Thyroid gland (tissue), 4 donors: ENCODE measurements at regions not wholly inside any gene's neighbourhood (a gene's known extent, or its start where the extent isn't known, plus 50 kb on each side); places are given as distances from the start of the nearest gene placed in this dataset.

Experiments
- DNase-seq, 2 donors: peaks; one replicate each; pipeline ENCODE4 v3.0.0-alpha.2; 2019
- H3K27ac ChIP-seq, 3 donors: fragments of 200-600 bp; sonication (generic); 1 replicate in 2 of 3; 2 replicates in 1 of 3; pipeline ENCODE4 v1.5.1; 2016 to 2019; ENCODE audit warnings: mild to moderate bottlenecking in 1 of 3, moderate library complexity in 1 of 3
- H3K27me3 ChIP-seq: fragments of 200-600 bp; sonication (generic); one replicate; pipeline ENCODE4 v1.5.1; 2019
- H3K36me3 ChIP-seq, 2 donors: fragments of 200-600 bp; sonication (generic); one replicate each; pipeline ENCODE4 v1.5.1; 2016 to 2019
- H3K4me1 ChIP-seq, 2 donors: fragments of 200-600 bp; sonication (generic); one replicate each; pipeline ENCODE4 v1.5.1; 2017 to 2019
- H3K4me3 ChIP-seq, 3 donors: fragments of 200-600 bp; sonication (generic); replicated peaks in 1 of 3; 1 replicate in 2 of 3; 2 replicates in 1 of 3; pipeline ENCODE4 v1.5.1; 2016; ENCODE audit warnings: mild to moderate bottlenecking in 1 of 3
- H3K9me3 ChIP-seq: fragments of 200-600 bp; sonication (generic); one replicate; pipeline ENCODE4 v1.5.1; 2017
- CTCF ChIP-seq, 6 experiments: fragments of 200-600 bp in 3 of 6; fragments of 450-650 bp in 3 of 6; sonication (generic) in 3 of 6; IDR thresholded peaks; one replicate each; pipeline ENCODE4 v1.5.1; 2016 to 2019; ENCODE audit warnings: antibody characterized with exemption in 6 of 6, mild to moderate bottlenecking in 2 of 6, inconsistent platforms in 1 of 6, moderate library complexity in 1 of 6
- POLR2A ChIP-seq, 2 donors: fragments of 450-650 bp; IDR thresholded peaks; one replicate each; pipeline ENCODE4 v1.6.1; 2017; ENCODE audit warnings: antibody characterized with exemption in 2 of 2, mild to moderate bottlenecking in 2 of 2, moderate library complexity in 1 of 2
- WGBS, 2 donors: methylation state at CpG; one replicate each; pipeline ENCODE4 v1.1.5; 2017; 5-methylcytosine and 5-hydroxymethylcytosine counted together
- intact Hi-C: fragments of 100-400 bp; cut with DNase I; formaldehyde crosslinking; loops from one replicate; pipeline ENCODE4 v1.15.1; 2023

GRCh38 chr11:91904792-91905785 is 319.5 kb upstream of the FAT3 start:
- no peaks in the 10 kb centered on the region for H3K27me3 ChIP-seq
- TF ChIP-seq CTCF (IDR thresholded peaks at IDR 0.05) (no peak), POLR2A (IDR thresholded peaks at IDR 0.05) (no peak)
- DNase-seq = no peak
- no peaks in the 10 kb centered on the region for H3K9me3 ChIP-seq
- 85 to 88% methylated on average over 7 of the region's 7 CpGs for WGBS, 2 donors
- no peaks in the 10 kb centered on the region for H3K36me3 ChIP-seq
- no peak overlapping the region for H3K4me3 ChIP-seq
- no peaks in the 10 kb centered on the region for H3K4me1 ChIP-seq
- intact Hi-C loops = no loop called here
- no peak overlapping the region for H3K27ac ChIP-seq

DNA sequence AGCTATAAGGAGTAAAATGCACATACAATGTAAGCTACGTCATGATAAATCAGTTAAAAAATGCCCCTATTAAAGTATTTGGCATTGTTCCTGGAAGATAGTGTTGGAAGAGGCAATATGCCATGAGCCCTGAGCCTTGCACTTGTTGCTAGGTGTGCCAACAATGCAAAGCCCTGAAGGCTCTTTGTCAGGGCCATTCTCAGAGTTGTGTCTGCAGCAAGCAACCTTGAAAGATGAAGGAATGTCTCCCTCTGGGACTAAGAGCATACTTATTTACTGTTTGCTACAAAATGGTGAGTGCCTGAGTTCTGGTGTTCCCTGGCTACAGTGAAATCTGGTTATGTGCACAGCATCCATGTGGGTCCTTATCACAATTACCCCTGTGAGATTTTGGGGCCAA is 322.3 kb upstream of the FAT3 start:
- WGBS, 2 donors = 59 to 74% methylated on average over 1 of the region's 1 CpG
- Histone ChIP-seq H3K27ac (no peak overlapping the region), H3K4me3 (no peak overlapping the region), H3K27me3 (no peaks in the 10 kb centered on the region), H3K9me3 (no peaks in the 10 kb centered on the region), H3K36me3 (no peaks in the 10 kb centered on the region), H3K4me1 (no peaks in the 10 kb centered on the region)
- TF ChIP-seq CTCF (IDR thresholded peaks at IDR 0.05) = no peak
- no peak for TF ChIP-seq POLR2A (IDR thresholded peaks at IDR 0.05)
- intact Hi-C loops = no loop called here
- DNase-seq = no peak

DNA sequence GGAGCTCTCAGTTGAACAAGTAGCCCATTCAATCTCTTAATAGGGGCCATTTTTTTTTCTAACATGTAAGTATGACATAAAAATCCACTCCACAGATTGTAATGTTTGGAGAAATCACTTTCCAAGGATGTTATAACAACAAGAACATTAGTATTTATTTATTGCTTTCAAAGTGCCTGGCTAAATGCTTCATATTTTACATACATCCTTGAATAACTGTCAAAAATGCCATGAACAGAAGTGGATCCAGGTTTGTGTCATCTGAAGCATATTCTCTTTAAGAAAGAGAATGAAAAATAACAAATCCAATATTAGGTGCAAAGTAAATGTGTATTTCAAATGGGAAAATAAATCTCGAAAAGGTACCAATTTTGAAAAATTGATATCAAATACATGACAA is 344.0 kb upstream of the FAT3 start:
- intact Hi-C loops = no loop called here
- TF ChIP-seq POLR2A (IDR thresholded peaks at IDR 0.05) (no peak), CTCF (IDR thresholded peaks at IDR 0.05) (no peak)
- Histone ChIP-seq H3K4me3 (no peak overlapping the region), H3K9me3 (no peaks in the 10 kb centered on the region), H3K27ac (no peak overlapping the region), H3K36me3 (no peaks in the 10 kb centered on the region), H3K27me3 (no peaks in the 10 kb centered on the region), H3K4me1 (no peaks in the 10 kb centered on the region)
- 45 to 96% methylated on average over 1 of the region's 1 CpG for WGBS, 2 donors
- DNase-seq = no peak

GRCh38 chr11:91876746-91877145 is 347.9 kb upstream of the FAT3 start:
- WGBS, 2 donors = 73 to 81% methylated on average over 2 of the region's 2 CpGs
- intact Hi-C loops = no loop called here
- no peaks in the 10 kb centered on the region for H3K36me3 ChIP-seq

More at GRCh38 chr11:91876746-91877145, 347.9 kb upstream of the FAT3 start:
- Histone ChIP-seq H3K9me3 (no peaks in the 10 kb centered on the region), H3K4me1 (no peaks in the 10 kb centered on the region), H3K4me3 (no peak overlapping the region), H3K27me3 (no peaks in the 10 kb centered on the region), H3K27ac (no peak overlapping the region)
- TF ChIP-seq CTCF (IDR thresholded peaks at IDR 0.05) (no peak), POLR2A (IDR thresholded peaks at IDR 0.05) (no peak)
- DNase-seq = no peak
